ENCODE measurements at regions not wholly inside any gene's neighbourhood (a gene's known extent, or its start where the extent isn't known, plus 50 kb on each side); places are given as distances from the start of the nearest gene placed in this dataset.

- TF ChIP-seq POLR2AphosphoS5 (IDR thresholded peaks at IDR 0.05; ENCODE audit: low read depth, low read length), result no peak
- no peak for TF ChIP-seq SIN3A (IDR thresholded peaks at IDR 0.05; ENCODE audit: borderline replicate concordance, insufficient read depth, low read length)
- no peak for TF ChIP-seq TAF1 (IDR thresholded peaks at IDR 0.05; ENCODE audit: borderline replicate concordance, insufficient read depth, low read length)
- TF ChIP-seq REST (IDR thresholded peaks at IDR 0.05; ENCODE audit: insufficient read depth in 1 of 2, low read depth in 2 of 2, low read length in 2 of 2), result no peak
- TF ChIP-seq FOXP2 (optimal IDR thresholded peaks at IDR 0.05; ENCODE audit: borderline replicate concordance, extremely low read depth, extremely low read length, insufficient read depth), result no peak
Observed at GRCh38 chr6:80465513-80465912, 359.0 kb downstream of the BCKDHB start.

Measured in PFSK-1 (cell line).